Spinal cord (tissue), 9 donors: ENCODE measurements at regions not wholly inside any gene's neighbourhood (a gene's known extent, or its start where the extent isn't known, plus 50 kb on each side); places are given as distances from the start of the nearest gene placed in this dataset.

ENCODE experiments used
- DNase-seq, 6 donors: peaks; one replicate each; pipeline versions ENCODE4 v3.0.0 to v3.0.0-alpha.2; 2013 to 2015; ENCODE audit warnings: low spot score in 6 of 6, low read depth in 4 of 6
- H3K27ac ChIP-seq: one replicate; pipeline ENCODE4 v1.5.1; 2013; ENCODE audit warnings: low read depth, low read length, control low read depth
- H3K27me3 ChIP-seq: one replicate; pipeline ENCODE4 v1.6.1; 2013; ENCODE audit warnings: low read length; ENCODE audit not compliant: control insufficient read depth, insufficient read depth
- H3K36me3 ChIP-seq: one replicate; pipeline ENCODE4 v1.6.1; 2013; ENCODE audit warnings: low read length; ENCODE audit not compliant: control insufficient read depth, insufficient read depth
- H3K4me1 ChIP-seq: one replicate; pipeline ENCODE4 v1.6.1; 2013; ENCODE audit warnings: low read length; ENCODE audit not compliant: control insufficient read depth, insufficient read depth
- H3K4me3 ChIP-seq: one replicate; pipeline ENCODE4 v1.5.1; 2013; ENCODE audit warnings: low read depth, low read length, control low read depth
- H3K9me3 ChIP-seq: one replicate; pipeline ENCODE4 v1.6.1; 2013; ENCODE audit warnings: low read length; ENCODE audit not compliant: control insufficient read depth, insufficient read depth
- WGBS: methylation state at CpG from one replicate; pipeline ENCODE4 v1.1.5; 2013; ENCODE audit warnings: missing lambda C conversion rate; ENCODE audit not compliant: insufficient coverage; 5-methylcytosine and 5-hydroxymethylcytosine counted together
- donor health status: healthy.

- 100% methylated on average over 1 of the region's 2 CpGs for WGBS
- Histone ChIP-seq H3K4me3 (no peak overlapping the region), H3K27ac (no peak overlapping the region), H3K4me1 (no peaks in the 10 kb centered on the region), H3K9me3 (no peaks in the 10 kb centered on the region), H3K36me3 (no peaks in the 10 kb centered on the region), H3K27me3 (no peaks in the 10 kb centered on the region)
- no peak for DNase-seq
These were observed 297.2 kb upstream of the PBX1 start for GRCh38 chr1:164261691-164262240.

GRCh38 chr1:164263540-164263939 lies 295.4 kb upstream of the PBX1 start:
- Histone ChIP-seq H3K27ac (no peak overlapping the region), H3K9me3 (no peaks in the 10 kb centered on the region), H3K4me3 (no peak overlapping the region), H3K36me3 (no peaks in the 10 kb centered on the region), H3K4me1 (no peaks in the 10 kb centered on the region), H3K27me3 (no peaks in the 10 kb centered on the region)
- no peak for DNase-seq
- 100% methylated on average over 1 of the region's 3 CpGs for WGBS

GRCh38 chr1:164265232-164265631 lies 293.8 kb upstream of the PBX1 start:
- no peak for DNase-seq
- H3K27ac ChIP-seq = no peak overlapping the region
- 71% methylated on average over 1 of the region's 2 CpGs for WGBS

DNA sequence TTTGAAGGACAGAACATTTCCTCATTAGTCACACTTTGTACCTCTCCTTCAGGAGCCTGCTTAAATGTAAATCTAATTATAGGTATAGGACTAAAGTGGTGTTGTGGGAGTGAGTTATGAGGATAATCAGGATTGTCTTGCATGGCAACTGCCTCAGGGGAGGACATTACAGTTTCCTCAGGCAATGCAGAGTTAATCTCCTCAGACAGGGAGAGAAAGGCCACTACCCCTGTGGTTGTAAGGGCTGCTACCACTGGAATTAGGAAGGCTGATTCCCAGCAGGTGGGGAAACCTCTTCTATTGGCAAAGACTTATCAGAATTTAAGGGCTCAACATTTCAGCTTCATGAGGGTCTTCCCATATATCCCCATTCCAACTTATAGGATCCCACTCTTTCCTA lies 286.8 kb upstream of the PBX1 start:
- Histone ChIP-seq H3K27me3 (no peaks in the 10 kb centered on the region), H3K4me1 (no peaks in the 10 kb centered on the region), H3K4me3 (no peak overlapping the region), H3K36me3 (no peaks in the 10 kb centered on the region), H3K9me3 (no peaks in the 10 kb centered on the region), H3K27ac (no peak overlapping the region)
- peak in 1 of 6 donors; percentile 4 for DNase-seq

More at GRCh38 chr1:164265232-164265631, 293.8 kb upstream of the PBX1 start:
- Histone ChIP-seq H3K4me1 (no peaks in the 10 kb centered on the region), H3K36me3 (no peaks in the 10 kb centered on the region), H3K27me3 (no peaks in the 10 kb centered on the region), H3K9me3 (no peaks in the 10 kb centered on the region), H3K4me3 (no peak overlapping the region)

DNA sequence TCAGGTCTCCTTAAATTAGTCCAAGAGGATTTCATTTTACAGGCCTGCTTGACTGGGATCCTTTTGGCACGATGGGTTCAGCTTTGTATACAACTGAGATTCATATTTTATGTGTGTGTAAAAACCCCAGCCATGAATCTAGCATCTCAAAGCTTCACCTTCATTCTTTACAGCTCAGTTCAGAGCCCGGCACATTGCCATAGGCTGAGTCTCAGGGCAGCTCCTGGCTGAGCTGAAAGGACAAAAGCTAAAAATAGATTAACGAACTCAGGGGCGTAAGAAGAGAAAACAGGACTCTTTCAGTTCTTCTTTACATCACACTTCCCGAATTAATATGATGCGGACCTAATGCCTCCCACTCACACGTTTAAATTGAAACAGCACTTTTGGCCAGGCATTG lies 262.8 kb upstream of the PBX1 start:
- no peaks in the 10 kb centered on the region for H3K36me3 ChIP-seq
- DNase-seq = peak in 3 of 6 donors; percentile 11 to 44 (median 23)

DNA sequence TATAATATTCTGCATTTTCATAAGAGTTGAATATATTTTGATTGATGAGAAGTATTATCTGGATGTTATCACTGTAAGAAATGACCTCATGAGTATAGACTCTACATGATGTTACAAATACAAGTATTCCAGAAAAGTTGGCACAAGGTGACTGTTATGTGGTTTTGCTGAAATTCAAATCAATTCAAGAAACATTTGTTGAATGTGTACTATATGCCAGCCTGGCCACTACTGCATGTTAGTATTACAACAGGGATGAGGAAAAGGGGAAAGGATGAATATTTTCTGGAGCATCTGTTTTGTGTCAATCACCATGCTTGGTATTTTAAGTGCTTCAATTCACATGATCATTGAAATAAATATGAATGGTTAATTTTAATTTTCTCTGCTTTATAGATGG lies 250.9 kb upstream of the PBX1 start:
- Histone ChIP-seq H3K27me3 (no peaks in the 10 kb centered on the region), H3K36me3 (no peaks in the 10 kb centered on the region), H3K9me3 (no peaks in the 10 kb centered on the region), H3K4me1 (no peaks in the 10 kb centered on the region), H3K4me3 (no peak overlapping the region), H3K27ac (no peak overlapping the region)
- DNase-seq = no peak

More for the DNA sequence above, 262.8 kb upstream of the PBX1 start:
- Histone ChIP-seq H3K4me3 (no peak overlapping the region), H3K27me3 (no peaks in the 10 kb centered on the region), H3K9me3 (no peaks in the 10 kb centered on the region), H3K4me1 (no peaks in the 10 kb centered on the region), H3K27ac (no peak overlapping the region)
- WGBS = 39% methylated on average over 2 of the region's 7 CpGs

DNA sequence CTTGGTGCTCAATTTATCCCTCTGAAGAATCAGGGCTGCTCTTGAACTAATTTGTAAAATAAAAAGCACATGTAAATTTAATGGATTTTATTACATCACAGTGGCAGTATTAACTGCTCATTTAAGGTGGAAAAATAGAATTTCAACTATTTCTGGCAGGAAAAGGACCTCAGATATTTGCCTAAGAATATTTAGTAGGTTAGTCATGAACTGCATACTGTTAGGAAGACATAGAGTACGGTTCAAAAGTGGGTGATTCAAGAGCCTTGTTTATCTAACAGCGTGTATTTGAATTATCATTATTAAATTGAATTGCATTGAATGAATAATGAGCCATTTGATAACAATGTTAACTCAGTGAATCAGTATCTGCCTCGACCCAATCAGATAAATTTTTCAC lies 248.8 kb upstream of the PBX1 start:
- H3K27me3 ChIP-seq = no peaks in the 10 kb centered on the region
- H3K4me1 ChIP-seq = no peaks in the 10 kb centered on the region
- DNase-seq = no peak
- WGBS = no CpG with 5 or more reads among the region's 3 CpGs
- H3K27ac ChIP-seq = no peak overlapping the region
- no peaks in the 10 kb centered on the region for H3K36me3 ChIP-seq
- no peak overlapping the region for H3K4me3 ChIP-seq
- H3K9me3 ChIP-seq = no peaks in the 10 kb centered on the region

DNA sequence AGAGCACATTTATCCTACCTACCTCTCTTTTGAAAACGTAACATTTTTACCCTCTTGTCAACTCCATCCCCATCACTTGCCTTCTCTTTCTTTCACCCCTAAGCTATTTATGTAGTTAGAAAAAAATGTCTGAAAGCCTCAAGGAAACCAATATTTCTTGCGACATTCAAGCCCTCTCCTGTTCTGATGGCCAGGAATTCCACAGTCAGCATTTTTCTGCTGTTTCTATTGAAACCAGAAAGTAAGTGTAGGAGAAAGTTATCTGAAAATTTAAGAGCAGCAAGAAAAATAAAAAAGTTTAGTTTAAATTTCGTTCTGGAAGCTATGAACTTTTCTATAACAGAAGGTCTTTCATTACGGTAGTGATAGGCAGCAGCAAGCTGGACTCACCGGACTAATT lies 247.6 kb upstream of the PBX1 start:
- DNase-seq = no peak
- Histone ChIP-seq H3K4me3 (no peak overlapping the region), H3K27me3 (no peaks in the 10 kb centered on the region), H3K27ac (no peak overlapping the region), H3K9me3 (no peaks in the 10 kb centered on the region), H3K36me3 (no peaks in the 10 kb centered on the region), H3K4me1 (no peaks in the 10 kb centered on the region)
- no CpG with 5 or more reads among the region's 5 CpGs for WGBS

- H3K9me3 ChIP-seq = no peaks in the 10 kb centered on the region
These were observed 237.9 kb upstream of the PBX1 start for GRCh38 chr1:164320790-164321731.

GRCh38 chr1:164325786-164326185 lies 233.2 kb upstream of the PBX1 start:
- Histone ChIP-seq H3K27ac (no peak overlapping the region), H3K27me3 (no peaks in the 10 kb centered on the region), H3K9me3 (peaks cover 2% of the 10 kb centered on the region), H3K4me3 (no peak overlapping the region), H3K4me1 (peaks cover 5% of the 10 kb centered on the region), H3K36me3 (no peaks in the 10 kb centered on the region)
- 27% methylated on average over 2 of the region's 6 CpGs for WGBS
- peak in 2 of 6 donors; percentile 12 to 38 for DNase-seq

More at GRCh38 chr1:164320790-164321731, 237.9 kb upstream of the PBX1 start:
- H3K4me1 ChIP-seq = peaks cover 5% of the 10 kb centered on the region
- no peaks in the 10 kb centered on the region for H3K36me3 ChIP-seq
- H3K4me3 ChIP-seq = peak overlapping the region; percentile 37
- peaks cover 2% of the 10 kb centered on the region for H3K27me3 ChIP-seq
- under 1% methylated on average over 44 of the region's 56 CpGs for WGBS
- H3K27ac ChIP-seq = no peak overlapping the region
- peak in 5 of 6 donors; percentile 17 to 87 (median 37) for DNase-seq
